IPS-15b (cell line): ENCODE measurements at regions not wholly inside any gene's neighbourhood (a gene's known extent, or its start where the extent isn't known, plus 50 kb on each side); places are given as distances from the start of the nearest gene placed in this dataset.
A peak's percentile ranks its signal among the peaks of the same experiment; 100 is the strongest.

ENCODE experiments used
- H3K27me3 ChIP-seq: one replicate; pipeline ENCODE4 v1.6.1; 2013; ENCODE audit warnings: low read length; ENCODE audit not compliant: control insufficient read depth, insufficient read depth
- H3K36me3 ChIP-seq: one replicate; pipeline ENCODE4 v1.6.1; 2013; ENCODE audit warnings: low read length; ENCODE audit not compliant: control insufficient read depth, insufficient read depth
- H3K4me1 ChIP-seq: one replicate; pipeline ENCODE4 v1.6.1; 2013; ENCODE audit warnings: mild to moderate bottlenecking, low read length; ENCODE audit not compliant: control insufficient read depth, insufficient read depth
- H3K4me3 ChIP-seq: one replicate; pipeline ENCODE4 v1.5.1; 2013; ENCODE audit warnings: low read depth, low read length
- H3K9ac ChIP-seq: one replicate; pipeline ENCODE4 v1.6.1; 2013; ENCODE audit warnings: low read depth, mild to moderate bottlenecking, low read length
- H3K9me3 ChIP-seq: one replicate; pipeline ENCODE4 v1.6.1; 2013; ENCODE audit warnings: mild to moderate bottlenecking, low read length; ENCODE audit not compliant: control insufficient read depth, insufficient read depth

- no peaks in the 10 kb centered on the region for H3K27me3 ChIP-seq
- no peak overlapping the region for H3K9ac ChIP-seq
- peaks cover 6% of the 10 kb centered on the region for H3K4me1 ChIP-seq
- H3K36me3 ChIP-seq, result no peaks in the 10 kb centered on the region
- peak overlapping the region; percentile 90 for H3K4me3 ChIP-seq
- H3K9me3 ChIP-seq, result no peaks in the 10 kb centered on the region
These were observed 96.2 kb upstream of the BTN3A2 start for GRCh38 chr6:26268659-26269402.

- H3K9me3 ChIP-seq, result no peaks in the 10 kb centered on the region
These were observed 95.2 kb upstream of the BTN3A2 start for GRCh38 chr6:26269531-26270485.

GRCh38 chr6:26270486-26270861, 94.5 kb upstream of the BTN3A2 start:
- peak overlapping the region; percentile 95 for H3K9ac ChIP-seq
- no peaks in the 10 kb centered on the region for H3K9me3 ChIP-seq
- H3K27me3 ChIP-seq, result no peaks in the 10 kb centered on the region
- H3K4me3 ChIP-seq, result peak overlapping the region; percentile 90
- H3K36me3 ChIP-seq, result no peaks in the 10 kb centered on the region
- no peaks in the 10 kb centered on the region for H3K4me1 ChIP-seq

More at GRCh38 chr6:26269531-26270485, 95.2 kb upstream of the BTN3A2 start:
- peak overlapping the region; percentile 95 for H3K9ac ChIP-seq
- no peaks in the 10 kb centered on the region for H3K27me3 ChIP-seq
- no peaks in the 10 kb centered on the region for H3K4me1 ChIP-seq
- no peaks in the 10 kb centered on the region for H3K36me3 ChIP-seq
- peak overlapping the region; percentile 90 for H3K4me3 ChIP-seq

GRCh38 chr6:26270903-26271667, 93.9 kb upstream of the BTN3A2 start:
- Histone ChIP-seq H3K9ac (peak overlapping the region; percentile 95), H3K4me1 (no peaks in the 10 kb centered on the region), H3K4me3 (peak overlapping the region; percentile 90), H3K27me3 (no peaks in the 10 kb centered on the region), H3K36me3 (no peaks in the 10 kb centered on the region), H3K9me3 (no peaks in the 10 kb centered on the region)

GRCh38 chr6:26271668-26272024, 93.4 kb upstream of the BTN3A2 start:
- H3K9ac ChIP-seq, result peak overlapping the region; percentile 95
- H3K4me3 ChIP-seq, result peak overlapping the region; percentile 90
- H3K9me3 ChIP-seq, result no peaks in the 10 kb centered on the region
- H3K36me3 ChIP-seq, result no peaks in the 10 kb centered on the region
- no peaks in the 10 kb centered on the region for H3K27me3 ChIP-seq
- H3K4me1 ChIP-seq, result no peaks in the 10 kb centered on the region

GRCh38 chr6:26272171-26272637, 92.8 kb upstream of the BTN3A2 start:
- H3K9ac ChIP-seq, result peak overlapping the region; percentile 95
- H3K27me3 ChIP-seq, result no peaks in the 10 kb centered on the region
- no peaks in the 10 kb centered on the region for H3K36me3 ChIP-seq
- H3K9me3 ChIP-seq, result no peaks in the 10 kb centered on the region
- H3K4me1 ChIP-seq, result no peaks in the 10 kb centered on the region
- peak overlapping the region; percentile 90 for H3K4me3 ChIP-seq

- H3K4me1 ChIP-seq, result no peaks in the 10 kb centered on the region
- peak overlapping the region; percentile 87 for H3K9ac ChIP-seq
- no peaks in the 10 kb centered on the region for H3K36me3 ChIP-seq
- peak overlapping the region; percentile 48 for H3K4me3 ChIP-seq
- no peaks in the 10 kb centered on the region for H3K27me3 ChIP-seq
- no peaks in the 10 kb centered on the region for H3K9me3 ChIP-seq
These were observed 91.1 kb upstream of the BTN3A2 start for GRCh38 chr6:26273673-26274588.

- H3K27me3 ChIP-seq, result no peaks in the 10 kb centered on the region
- no peak overlapping the region for H3K9ac ChIP-seq
- no peak overlapping the region for H3K4me3 ChIP-seq
- H3K4me1 ChIP-seq, result no peaks in the 10 kb centered on the region
- H3K36me3 ChIP-seq, result no peaks in the 10 kb centered on the region
- no peaks in the 10 kb centered on the region for H3K9me3 ChIP-seq
These were observed 89.3 kb upstream of the BTN3A2 start for GRCh38 chr6:26275663-26276062.

GRCh38 chr6:26276841-26277648, 88.0 kb upstream of the BTN3A2 start:
- Histone ChIP-seq H3K4me3 (no peak overlapping the region), H3K9ac (no peak overlapping the region), H3K9me3 (no peaks in the 10 kb centered on the region), H3K36me3 (no peaks in the 10 kb centered on the region), H3K4me1 (no peaks in the 10 kb centered on the region), H3K27me3 (no peaks in the 10 kb centered on the region)

- no peaks in the 10 kb centered on the region for H3K9me3 ChIP-seq
- no peak overlapping the region for H3K4me3 ChIP-seq
- no peaks in the 10 kb centered on the region for H3K36me3 ChIP-seq
- H3K9ac ChIP-seq, result no peak overlapping the region
- H3K27me3 ChIP-seq, result no peaks in the 10 kb centered on the region
- no peaks in the 10 kb centered on the region for H3K4me1 ChIP-seq
These were observed 86.5 kb upstream of the BTN3A2 start for GRCh38 chr6:26278536-26278935.
